ENCODE measurements at regions not wholly inside any gene's neighbourhood (a gene's known extent, or its start where the extent isn't known, plus 50 kb on each side); places are given as distances from the start of the nearest gene placed in this dataset.

DNA sequence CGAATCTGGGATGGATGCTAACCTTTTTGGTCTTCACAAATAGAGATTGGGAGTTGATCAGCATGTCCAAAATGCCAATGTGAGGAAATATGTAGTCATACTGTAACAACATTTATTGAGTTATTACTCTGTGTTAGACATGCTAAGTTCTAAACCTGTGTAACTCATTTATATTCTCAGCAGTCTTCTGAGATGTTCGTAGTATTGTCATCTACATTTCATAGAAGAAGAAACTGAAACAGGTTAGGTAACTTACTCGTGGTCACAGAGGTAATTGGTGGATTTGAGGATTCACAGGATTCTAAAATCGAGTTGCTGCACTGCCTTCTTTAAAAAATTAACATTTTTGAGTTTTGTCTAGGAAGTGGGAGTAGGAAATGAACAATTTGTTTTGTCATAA is 162.1 kb downstream of the UBE2E3 start:
- TF ChIP-seq, protein P1, sequence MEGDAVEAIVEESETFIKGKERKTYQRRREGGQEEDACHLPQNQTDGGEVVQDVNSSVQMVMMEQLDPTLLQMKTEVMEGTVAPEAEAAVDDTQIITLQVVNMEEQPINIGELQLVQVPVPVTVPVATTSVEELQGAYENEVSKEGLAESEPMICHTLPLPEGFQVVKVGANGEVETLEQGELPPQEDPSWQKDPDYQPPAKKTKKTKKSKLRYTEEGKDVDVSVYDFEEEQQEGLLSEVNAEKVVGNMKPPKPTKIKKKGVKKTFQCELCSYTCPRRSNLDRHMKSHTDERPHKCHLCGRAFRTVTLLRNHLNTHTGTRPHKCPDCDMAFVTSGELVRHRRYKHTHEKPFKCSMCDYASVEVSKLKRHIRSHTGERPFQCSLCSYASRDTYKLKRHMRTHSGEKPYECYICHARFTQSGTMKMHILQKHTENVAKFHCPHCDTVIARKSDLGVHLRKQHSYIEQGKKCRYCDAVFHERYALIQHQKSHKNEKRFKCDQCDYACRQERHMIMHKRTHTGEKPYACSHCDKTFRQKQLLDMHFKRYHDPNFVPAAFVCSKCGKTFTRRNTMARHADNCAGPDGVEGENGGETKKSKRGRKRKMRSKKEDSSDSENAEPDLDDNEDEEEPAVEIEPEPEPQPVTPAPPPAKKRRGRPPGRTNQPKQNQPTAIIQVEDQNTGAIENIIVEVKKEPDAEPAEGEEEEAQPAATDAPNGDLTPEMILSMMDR (IDR thresholded peaks at IDR 0.05): no peak
- TF ChIP-seq POLR2A (IDR thresholded peaks at IDR 0.05) (no peak), POLR2AphosphoS5 (IDR thresholded peaks at IDR 0.05; ENCODE audit: insufficient read depth in 1 of 2, low read depth in 1 of 2) (no peak)

Data from vagina (tissue), 2 donors.